HEK293 (cell line): ENCODE measurements at regions not wholly inside any gene's neighbourhood (a gene's known extent, or its start where the extent isn't known, plus 50 kb on each side); places are given as distances from the start of the nearest gene placed in this dataset.

Experiments
- CTCF ChIP-seq: fragments of 450-650 bp; formaldehyde crosslinking; IDR thresholded peaks from 2 replicates; pipeline ENCODE4 v1.5.1; 2016; ENCODE audit warnings: missing biosample characterization, missing genetic modification characterization
- INSM2 ChIP-seq: fragments of 450-650 bp; formaldehyde crosslinking; IDR thresholded peaks from 2 replicates; pipeline ENCODE4 v1.5.1; 2016; ENCODE audit warnings: missing biosample characterization, missing genetic modification characterization
- YY1 ChIP-seq: fragments of 450-650 bp; formaldehyde crosslinking; IDR thresholded peaks from 2 replicates; pipeline ENCODE4 v1.5.1; 2018; ENCODE audit warnings: missing biosample characterization, missing genetic modification characterization
- ZBTB21 ChIP-seq: fragments of 450-650 bp; formaldehyde crosslinking; IDR thresholded peaks from 2 replicates; pipeline ENCODE4 v1.5.1; 2017; ENCODE audit warnings: missing biosample characterization, missing genetic modification characterization
- ZBTB6 ChIP-seq: fragments of 450-650 bp; formaldehyde crosslinking; IDR thresholded peaks from 2 replicates; pipeline ENCODE4 v1.5.1; 2017; ENCODE audit warnings: missing biosample characterization, missing genetic modification characterization
- ZNF175 ChIP-seq: fragments of 450-650 bp; formaldehyde crosslinking; IDR thresholded peaks from 2 replicates; pipeline ENCODE4 v1.5.1; 2016; ENCODE audit warnings: missing biosample characterization, missing genetic modification characterization

DNA sequence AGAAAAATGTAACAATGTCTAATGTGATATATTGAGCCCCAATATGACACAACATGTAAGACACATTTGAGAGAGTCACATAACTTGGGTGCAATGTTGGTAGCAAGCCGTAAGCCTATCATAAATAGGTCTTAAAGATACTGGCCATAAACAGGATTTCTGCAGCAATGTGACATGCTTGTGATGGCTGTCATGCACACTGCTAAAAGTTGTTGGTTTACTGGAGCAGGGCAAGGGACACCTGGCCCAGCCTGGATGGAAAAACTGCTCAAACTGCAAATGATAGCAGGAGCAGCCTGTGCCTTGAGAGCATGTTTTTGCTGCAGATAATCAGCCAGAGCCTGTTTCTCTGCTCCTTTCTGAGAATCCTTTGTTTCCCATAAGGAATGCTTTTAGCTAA, 136.7 kb upstream of the ZNF91 start:
- TF ChIP-seq YY1: no peak
- TF ChIP-seq INSM2 (tag by site-specific recombination): no peak
- no peak for TF ChIP-seq CTCF (tag by site-specific recombination)
- no peak for TF ChIP-seq ZNF175 (tag by site-specific recombination)
- no peak for TF ChIP-seq ZBTB6
- TF ChIP-seq ZBTB21: no peak
